ENCODE measurements at regions not wholly inside any gene's neighbourhood (a gene's known extent, or its start where the extent isn't known, plus 50 kb on each side); places are given as distances from the start of the nearest gene placed in this dataset.

GRCh38 chr14:30078811-30079402 lies 151.3 kb upstream of the PRKD1 start:
- H3K9me3 ChIP-seq = no peaks in the 10 kb centered on the region
- H3K4me3 ChIP-seq (ENCODE audit: low read depth, low read length) = no peak overlapping the region
- H3K36me3 ChIP-seq = no peaks in the 10 kb centered on the region
- no peak for TF ChIP-seq CTCF (IDR thresholded peaks at IDR 0.05; ENCODE audit: low read depth, low read length)
- no peaks in the 10 kb centered on the region for H3K4me1 ChIP-seq
- no peaks in the 10 kb centered on the region for H3K27me3 ChIP-seq
- no peak for DNase-seq

- Histone ChIP-seq H3K9me3 (peaks cover 3% of the 10 kb centered on the region; the same call in 1 of the 2 replicates), H3K36me3 (no peaks in the 10 kb centered on the region), H3K4me3 (ENCODE audit: low read depth, low read length) (no peak overlapping the region), H3K4me1 (no peaks in the 10 kb centered on the region), H3K27me3 (no peaks in the 10 kb centered on the region)
- no peak for DNase-seq
- no peak for TF ChIP-seq CTCF (IDR thresholded peaks at IDR 0.05; ENCODE audit: low read depth, low read length)
These were observed 154.8 kb upstream of the PRKD1 start for GRCh38 chr14:30082486-30082885.

- TF ChIP-seq CTCF (IDR thresholded peaks at IDR 0.05; ENCODE audit: low read depth, low read length) = no peak
- H3K4me3 ChIP-seq (ENCODE audit: low read depth, low read length) = no peak overlapping the region
- no peaks in the 10 kb centered on the region for H3K4me1 ChIP-seq
- H3K9me3 ChIP-seq = peaks cover 3% of the 10 kb centered on the region; the same call in 1 of the 2 replicates
- no peaks in the 10 kb centered on the region for H3K36me3 ChIP-seq
- no peak for DNase-seq
- no peaks in the 10 kb centered on the region for H3K27me3 ChIP-seq
These were observed 157.2 kb upstream of the PRKD1 start for GRCh38 chr14:30084811-30085210.

- Histone ChIP-seq H3K27me3 (no peaks in the 10 kb centered on the region), H3K4me3 (ENCODE audit: low read depth, low read length) (no peak overlapping the region), H3K9me3 (peaks cover 3% of the 10 kb centered on the region; the same call in 1 of the 2 replicates), H3K4me1 (no peaks in the 10 kb centered on the region), H3K36me3 (no peaks in the 10 kb centered on the region)
- no peak for DNase-seq
- no peak for TF ChIP-seq CTCF (IDR thresholded peaks at IDR 0.05; ENCODE audit: low read depth, low read length)
These were observed 158.3 kb upstream of the PRKD1 start for GRCh38 chr14:30085943-30086342.

- Histone ChIP-seq H3K4me1 (no peaks in the 10 kb centered on the region), H3K27me3 (no peaks in the 10 kb centered on the region), H3K9me3 (peaks cover 3% of the 10 kb centered on the region; the same call in 1 of the 2 replicates), H3K4me3 (ENCODE audit: low read depth, low read length) (no peak overlapping the region), H3K36me3 (no peaks in the 10 kb centered on the region)
- TF ChIP-seq CTCF (IDR thresholded peaks at IDR 0.05; ENCODE audit: low read depth, low read length) = no peak
- no peak for DNase-seq
These were observed 161.0 kb upstream of the PRKD1 start for GRCh38 chr14:30088620-30089019.

GRCh38 chr14:30108975-30109700 lies 181.5 kb upstream of the PRKD1 start:
- DNase-seq = no peak
- Histone ChIP-seq H3K9me3 (no peaks in the 10 kb centered on the region), H3K27me3 (no peaks in the 10 kb centered on the region), H3K4me3 (ENCODE audit: low read depth, low read length) (no peak overlapping the region), H3K36me3 (no peaks in the 10 kb centered on the region), H3K4me1 (no peaks in the 10 kb centered on the region)
- no peak for TF ChIP-seq CTCF (IDR thresholded peaks at IDR 0.05; ENCODE audit: low read depth, low read length)
